ENCODE measurements at regions not wholly inside any gene's neighbourhood (a gene's known extent, or its start where the extent isn't known, plus 50 kb on each side); places are given as distances from the start of the nearest gene placed in this dataset.

- no peak for TF ChIP-seq EZH2 (IDR thresholded peaks at IDR 0.05; ENCODE audit: low read depth, unreplicated experiment)
- no peak for TF ChIP-seq CTCF (conservative IDR thresholded peaks at IDR 0.05; ENCODE audit: low read depth in 2 of 2)
- TF ChIP-seq POLR2AphosphoS5 (IDR thresholded peaks at IDR 0.05; ENCODE audit: low read depth) = no peak
- no peak for TF ChIP-seq REST (IDR thresholded peaks at IDR 0.05; ENCODE audit: unreplicated experiment)
Observed at GRCh38 chr12:67028529-67028928, 240.6 kb upstream of the CAND1 start.
